Bronchial epithelial cell (primary cell): ENCODE measurements at regions not wholly inside any gene's neighbourhood (a gene's known extent, or its start where the extent isn't known, plus 50 kb on each side); places are given as distances from the start of the nearest gene placed in this dataset.

Source experiments
- DNase-seq: peaks from one replicate; pipeline ENCODE4 v3.0.0-alpha.2; 2010; ENCODE audit warnings: low read depth
- FAIRE-seq: peaks from 2 replicates; lab custom pipeline; 2011; peaks lifted over from hg19 to GRCh38; lab: Jason Lieb, UNC
- H3K27me3 ChIP-seq: 2 replicates; pipeline ENCODE4 v1.5.1; 2011; ENCODE audit warnings: low read length; ENCODE audit not compliant: control insufficient read depth, insufficient read depth
- H3K36me3 ChIP-seq: 2 replicates; pipeline ENCODE4 v1.5.1; 2011; ENCODE audit warnings: low read length; ENCODE audit not compliant: control insufficient read depth, insufficient read depth
- H3K4me3 ChIP-seq: 2 replicates; pipeline ENCODE4 v1.5.1; 2011; ENCODE audit warnings: mild to moderate bottlenecking, low read depth, low read length, control low read depth
- TF ChIP-seq, protein P1 (sequence below): IDR thresholded peaks from 2 replicates; pipeline ENCODE4 v1.5.1; 2011; ENCODE audit warnings: mild to moderate bottlenecking, moderate library complexity, low read length, control low read depth, inconsistent platforms; ENCODE audit not compliant: insufficient read depth, severe bottlenecking

GRCh38 chr3:86221601-86222000, 769.3 kb downstream of the VGLL3 start:
- Histone ChIP-seq H3K27me3 (no peaks in the 10 kb centered on the region), H3K36me3 (no peaks in the 10 kb centered on the region), H3K4me3 (no peak overlapping the region)
- no peak for DNase-seq
- TF ChIP-seq, protein P1, sequence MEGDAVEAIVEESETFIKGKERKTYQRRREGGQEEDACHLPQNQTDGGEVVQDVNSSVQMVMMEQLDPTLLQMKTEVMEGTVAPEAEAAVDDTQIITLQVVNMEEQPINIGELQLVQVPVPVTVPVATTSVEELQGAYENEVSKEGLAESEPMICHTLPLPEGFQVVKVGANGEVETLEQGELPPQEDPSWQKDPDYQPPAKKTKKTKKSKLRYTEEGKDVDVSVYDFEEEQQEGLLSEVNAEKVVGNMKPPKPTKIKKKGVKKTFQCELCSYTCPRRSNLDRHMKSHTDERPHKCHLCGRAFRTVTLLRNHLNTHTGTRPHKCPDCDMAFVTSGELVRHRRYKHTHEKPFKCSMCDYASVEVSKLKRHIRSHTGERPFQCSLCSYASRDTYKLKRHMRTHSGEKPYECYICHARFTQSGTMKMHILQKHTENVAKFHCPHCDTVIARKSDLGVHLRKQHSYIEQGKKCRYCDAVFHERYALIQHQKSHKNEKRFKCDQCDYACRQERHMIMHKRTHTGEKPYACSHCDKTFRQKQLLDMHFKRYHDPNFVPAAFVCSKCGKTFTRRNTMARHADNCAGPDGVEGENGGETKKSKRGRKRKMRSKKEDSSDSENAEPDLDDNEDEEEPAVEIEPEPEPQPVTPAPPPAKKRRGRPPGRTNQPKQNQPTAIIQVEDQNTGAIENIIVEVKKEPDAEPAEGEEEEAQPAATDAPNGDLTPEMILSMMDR = no peak
- no peak for FAIRE-seq

DNA sequence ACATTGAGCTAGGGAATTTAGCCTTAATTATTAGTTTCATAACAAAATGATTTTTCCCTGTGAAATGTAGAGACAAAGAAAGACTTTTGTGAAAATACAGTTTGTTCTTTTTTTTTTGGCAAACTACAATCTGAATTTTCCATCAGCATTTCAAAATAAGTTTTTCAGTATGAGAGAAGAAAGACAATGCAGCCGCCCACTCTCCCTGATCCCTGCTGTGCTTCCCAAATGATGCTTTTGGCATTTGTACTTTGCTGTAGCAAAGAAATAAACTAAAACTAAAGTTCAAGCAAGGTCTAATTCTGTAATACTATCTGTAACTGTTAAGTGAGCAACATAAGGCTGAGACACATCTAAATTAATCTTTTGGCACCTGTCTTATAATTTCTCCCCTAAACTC, 782.2 kb downstream of the VGLL3 start:
- Histone ChIP-seq H3K36me3 (no peaks in the 10 kb centered on the region), H3K27me3 (no peaks in the 10 kb centered on the region), H3K4me3 (no peak overlapping the region)
- DNase-seq = no peak
- no peak for FAIRE-seq
- TF ChIP-seq, protein P1 = no peak

- Histone ChIP-seq H3K36me3 (no peaks in the 10 kb centered on the region), H3K4me3 (no peak overlapping the region), H3K27me3 (no peaks in the 10 kb centered on the region)
- FAIRE-seq = no peak
- TF ChIP-seq, protein P1 = no peak
- DNase-seq = no peak
Measured at GRCh38 chr3:86182606-86183005, 808.3 kb downstream of the VGLL3 start.

DNA sequence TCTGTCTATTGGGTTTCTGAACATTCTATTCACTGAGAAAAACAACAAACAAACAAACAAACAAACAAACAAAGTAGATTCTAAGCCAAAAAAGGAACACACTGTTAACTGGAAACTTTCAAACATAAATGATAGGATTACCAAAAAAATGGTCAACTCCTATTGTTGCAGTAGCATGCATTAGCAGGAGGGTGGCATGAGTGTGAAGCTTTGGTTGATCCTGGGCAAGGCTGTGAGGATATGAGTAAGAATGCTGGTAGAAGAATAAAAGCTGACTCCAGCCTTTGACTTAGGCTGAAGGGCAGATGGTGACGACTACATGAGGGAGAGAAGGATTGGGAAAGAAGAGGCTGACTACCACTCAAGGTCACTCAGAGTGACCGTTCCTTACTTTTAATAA, 810.3 kb downstream of the VGLL3 start:
- Histone ChIP-seq H3K27me3 (no peaks in the 10 kb centered on the region), H3K36me3 (no peaks in the 10 kb centered on the region), H3K4me3 (no peak overlapping the region)
- DNase-seq (peak; percentile 20), FAIRE-seq (no peak)
- TF ChIP-seq, protein P1 = no peak

- FAIRE-seq (no peak), DNase-seq (no peak)
Measured at GRCh38 chr3:86178095-86178494, 812.9 kb downstream of the VGLL3 start.

GRCh38 chr3:86176445-86176784, 814.5 kb downstream of the VGLL3 start:
- no peak overlapping the region for H3K4me3 ChIP-seq
- no peaks in the 10 kb centered on the region for H3K36me3 ChIP-seq
- no peaks in the 10 kb centered on the region for H3K27me3 ChIP-seq
- FAIRE-seq (no peak), DNase-seq (no peak)
- TF ChIP-seq, protein P1 = no peak

More at GRCh38 chr3:86178095-86178494, 812.9 kb downstream of the VGLL3 start:
- H3K27me3 ChIP-seq = no peaks in the 10 kb centered on the region
- H3K36me3 ChIP-seq = no peaks in the 10 kb centered on the region
- H3K4me3 ChIP-seq = no peak overlapping the region
- TF ChIP-seq, protein P1 = no peak
